MM.1S (cell line): ENCODE measurements at regions not wholly inside any gene's neighbourhood (a gene's known extent, or its start where the extent isn't known, plus 50 kb on each side); places are given as distances from the start of the nearest gene placed in this dataset.

ENCODE experiments used
- CTCF ChIP-seq: fragments of 300-600 bp; sonication (generic); IDR thresholded peaks from 2 replicates; pipeline ENCODE4 v1.5.1; 2016; ENCODE audit warnings: antibody characterized with exemption, low read length, mixed read lengths
- EZH2 ChIP-seq: fragments of 300-600 bp; sonication (generic); optimal IDR thresholded peaks from 2 replicates; pipeline ENCODE3; 2017; ENCODE audit warnings: low read depth, mild to moderate bottlenecking, antibody characterized with exemption, low read length, mixed read lengths
- EZH2phosphoT487 ChIP-seq: fragments of 300-600 bp; sonication (generic); IDR thresholded peaks from 2 replicates; pipeline ENCODE4 v1.6.1; 2018; ENCODE audit warnings: antibody characterized with exemption, low read length

- TF ChIP-seq CTCF (no peak), EZH2 (no peak), EZH2phosphoT487 (no peak)
Measured at GRCh38 chr1:94746635-94747525, 73.3 kb upstream of the SLC44A3 start.
